HepG2 (cell line): ENCODE measurements at regions not wholly inside any gene's neighbourhood (a gene's known extent, or its start where the extent isn't known, plus 50 kb on each side); places are given as distances from the start of the nearest gene placed in this dataset.

Experiments used
- ADNP ChIP-seq: sonication (generic); formaldehyde crosslinking; IDR thresholded peaks from 2 replicates; pipeline ENCODE4 v1.4.0; 2020; ENCODE audit warnings: missing genetic modification reagents
- ATAD3A ChIP-seq: sonication (generic); formaldehyde crosslinking; IDR thresholded peaks from 2 replicates; pipeline ENCODE4 v1.4.0; 2020; ENCODE audit warnings: missing genetic modification reagents
- ATM ChIP-seq: fragments of 450-650 bp; IDR thresholded peaks from 2 replicates; pipeline ENCODE4 v1.7.1; 2017; ENCODE audit warnings: mild to moderate bottlenecking, borderline replicate concordance
- BATF2 ChIP-seq: sonication (generic); formaldehyde crosslinking; IDR thresholded peaks from 2 replicates; pipeline ENCODE4 v1.8.0; 2022; ENCODE audit warnings: mild to moderate bottlenecking, missing genetic modification reagents, moderate library complexity
- CC2D1A ChIP-seq: sonication (generic); formaldehyde crosslinking; IDR thresholded peaks from 2 replicates; pipeline ENCODE4 v1.8.1; 2023; ENCODE audit warnings: mild to moderate bottlenecking, missing genetic modification reagents
- CCAR2 ChIP-seq: fragments of 200-400 bp; formaldehyde crosslinking; optimal IDR thresholded peaks from 2 replicates; pipeline ENCODE3; 2018; ENCODE audit warnings: low read depth, mild to moderate bottlenecking, low read length, moderate library complexity
- E2F5 ChIP-seq: sonication (generic); formaldehyde crosslinking; conservative IDR thresholded peaks from 2 replicates; pipeline ENCODE4 v1.4.0; 2020; ENCODE audit warnings: missing genetic modification reagents
- EEA1 ChIP-seq: sonication (generic); formaldehyde crosslinking; IDR thresholded peaks from 2 replicates; pipeline ENCODE4 v1.5.1; 2020; ENCODE audit warnings: mild to moderate bottlenecking, missing genetic modification reagents, borderline replicate concordance
- ESRRA ChIP-seq: sonication (generic); formaldehyde crosslinking; IDR thresholded peaks from 2 replicates; pipeline ENCODE4 v1.5.1; 2020; ENCODE audit warnings: mild to moderate bottlenecking, low read depth, missing genetic modification reagents
- IKZF1 ChIP-seq: fragments of 450-650 bp; IDR thresholded peaks from 2 replicates; pipeline ENCODE4 v1.7.1; 2016
- IKZF4 ChIP-seq: sonication (generic); formaldehyde crosslinking; IDR thresholded peaks from 2 replicates; pipeline ENCODE4 v1.5.1; 2020; ENCODE audit warnings: borderline replicate concordance, mild to moderate bottlenecking, low read depth, missing genetic modification reagents; ENCODE audit errors: not compliant biosample characterization
- MAFF ChIP-seq: IDR thresholded peaks from 2 replicates; pipeline ENCODE4 v1.6.1; 2011; ENCODE audit warnings: low read depth, low read length, improper control_type of control experiment
- NPAS2 ChIP-seq: sonication (generic); formaldehyde crosslinking; IDR thresholded peaks from 2 replicates; pipeline ENCODE4 v1.8.0; 2022; ENCODE audit warnings: mild to moderate bottlenecking, missing genetic modification reagents, borderline replicate concordance
- RARG ChIP-seq: sonication (generic); formaldehyde crosslinking; IDR thresholded peaks from 2 replicates; pipeline ENCODE4 v1.4.0; 2020; ENCODE audit warnings: low read depth, mild to moderate bottlenecking, missing genetic modification reagents
- SOX6 ChIP-seq, 2 experiments: fragments of 450-650 bp in 1 of 2; sonication (generic) in 1 of 2; formaldehyde crosslinking in 1 of 2; IDR thresholded peaks; 2 replicates each; pipeline versions ENCODE4 v1.4.0 to v1.6.1; 2017 to 2020; ENCODE audit warnings: antibody characterized with exemption in 1 of 2, mild to moderate bottlenecking in 1 of 2, missing genetic modification reagents in 1 of 2
- ZFP62 ChIP-seq: sonication (generic); formaldehyde crosslinking; IDR thresholded peaks from 2 replicates; pipeline ENCODE4 v1.4.0; 2020; ENCODE audit warnings: missing genetic modification reagents
- ZFY ChIP-seq: sonication (generic); formaldehyde crosslinking; IDR thresholded peaks from 2 replicates; pipeline ENCODE4 v1.4.0; 2020; ENCODE audit warnings: missing genetic modification reagents
- ZNF10 ChIP-seq: sonication (generic); formaldehyde crosslinking; IDR thresholded peaks from 2 replicates; pipeline ENCODE4 v1.4.0; 2020; ENCODE audit warnings: mild to moderate bottlenecking, low read depth, missing genetic modification reagents, borderline replicate concordance
- ZNF333 ChIP-seq: sonication (generic); formaldehyde crosslinking; IDR thresholded peaks from 2 replicates; pipeline ENCODE4 v1.4.0; 2020; ENCODE audit warnings: mild to moderate bottlenecking, missing genetic modification reagents, borderline replicate concordance
- ZNF414 ChIP-seq: sonication (generic); formaldehyde crosslinking; IDR thresholded peaks from 2 replicates; pipeline ENCODE4 v1.5.0; 2020; ENCODE audit warnings: missing genetic modification reagents
- ZNF468 ChIP-seq: sonication (generic); formaldehyde crosslinking; IDR thresholded peaks from 2 replicates; pipeline ENCODE4 v1.8.0; 2022; ENCODE audit warnings: mild to moderate bottlenecking, moderate library complexity, missing genetic modification reagents
- ZNF546 ChIP-seq: sonication (generic); formaldehyde crosslinking; conservative IDR thresholded peaks from 2 replicates; pipeline ENCODE4 v1.8.1; 2023; ENCODE audit warnings: mild to moderate bottlenecking, missing genetic modification reagents
- ZNF550 ChIP-seq: sonication (generic); formaldehyde crosslinking; IDR thresholded peaks from 2 replicates; pipeline ENCODE4 v1.4.0; 2020; ENCODE audit warnings: mild to moderate bottlenecking, missing genetic modification reagents, borderline replicate concordance
- ZNF768 ChIP-seq: sonication (generic); formaldehyde crosslinking; IDR thresholded peaks from 2 replicates; pipeline ENCODE4 v1.4.0; 2020; ENCODE audit warnings: missing genetic modification reagents
- ZNF784 ChIP-seq: sonication (generic); formaldehyde crosslinking; IDR thresholded peaks from 2 replicates; pipeline ENCODE4 v1.5.1; 2020; ENCODE audit warnings: missing genetic modification reagents, mild to moderate bottlenecking, borderline replicate concordance
- ZNF883 ChIP-seq: sonication (generic); formaldehyde crosslinking; IDR thresholded peaks from 2 replicates; pipeline ENCODE4 v1.5.1; 2020; ENCODE audit warnings: mild to moderate bottlenecking, missing genetic modification reagents; ENCODE audit errors: not compliant biosample characterization
- TF ChIP-seq, protein P1 (sequence below): sonication (generic); formaldehyde crosslinking; IDR thresholded peaks from 2 replicates; pipeline ENCODE4 v1.5.1; 2020; ENCODE audit warnings: missing genetic modification reagents, mild to moderate bottlenecking, borderline replicate concordance

DNA sequence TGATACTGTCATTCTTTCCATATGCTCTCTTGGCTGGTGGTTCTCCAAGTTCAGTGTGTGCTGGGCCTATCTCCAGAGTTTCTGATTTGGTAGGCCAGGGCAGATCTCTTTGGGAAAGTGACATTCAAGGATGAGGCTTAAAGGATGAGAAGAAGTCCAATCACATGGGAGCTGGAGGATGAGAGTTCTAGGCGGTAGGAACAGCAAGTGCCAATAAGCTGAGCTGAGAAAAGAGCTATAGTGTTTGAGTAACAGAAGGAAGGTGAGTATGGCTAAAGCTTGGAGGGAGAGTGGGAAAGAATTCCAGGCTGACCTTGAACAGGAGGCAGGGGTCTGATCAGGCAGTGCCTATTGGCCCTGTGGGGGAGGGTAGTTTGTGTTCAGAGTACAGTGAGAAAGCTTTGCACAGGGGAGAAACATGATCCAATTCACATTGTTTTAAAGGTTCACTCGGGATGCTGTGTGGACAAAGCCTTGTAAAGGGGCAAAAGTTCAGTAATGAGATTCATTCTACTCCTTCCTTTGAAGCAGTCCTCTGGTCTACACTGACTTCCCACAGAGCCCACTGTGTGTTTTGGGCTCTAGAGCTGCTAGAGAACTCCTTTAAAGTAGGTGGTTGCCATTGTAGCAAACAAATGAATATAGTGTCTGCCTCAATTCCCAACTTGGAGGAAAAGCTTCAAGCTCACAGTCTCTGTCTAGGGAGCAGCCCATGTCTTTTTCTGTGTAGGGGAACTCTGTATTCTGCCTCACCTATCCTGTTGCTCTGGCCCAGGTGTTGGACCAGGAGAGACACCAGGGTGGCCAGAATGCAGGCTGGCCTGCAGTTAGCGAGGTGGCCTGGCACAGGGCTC, 81.8 kb downstream of the FASTKD2 start (continued):
- TF ChIP-seq IKZF4 (no peak), ZFY (CRISPR knock-in tag) (peak; percentile 56), MAFF (no peak), CC2D1A (CRISPR knock-in tag) (no peak), ZNF883 (no peak), ADNP (CRISPR knock-in tag) (peak; percentile 11; the same call in 1 of the 2 replicates), SOX6 (IDR thresholded peaks at IDR 0.05) (no peak), SOX6 (CRISPR knock-in tag; IDR thresholded peaks at IDR 0.05) (peak; percentile 100), ZNF10 (CRISPR knock-in tag) (no peak), ZNF546 (CRISPR knock-in tag) (no peak), E2F5 (CRISPR knock-in tag) (no peak), BATF2 (no peak), CCAR2 (no peak), ZNF550 (CRISPR knock-in tag) (no peak), NPAS2 (CRISPR knock-in tag) (no peak), RARG (no peak), ESRRA (CRISPR knock-in tag) (peak; percentile 76; the same call in 1 of the 2 replicates), ZNF784 (CRISPR knock-in tag) (no peak), ZFP62 (CRISPR knock-in tag) (no peak), ZNF333 (CRISPR knock-in tag) (no peak), ATAD3A (CRISPR knock-in tag) (no peak), ZNF468 (CRISPR knock-in tag) (no peak), EEA1 (CRISPR knock-in tag) (no peak), ZNF768 (no peak), IKZF1 (no peak), ZNF414 (peak; percentile 68; the same call in 1 of the 2 replicates), ATM (no peak)
- TF ChIP-seq, protein P1, sequence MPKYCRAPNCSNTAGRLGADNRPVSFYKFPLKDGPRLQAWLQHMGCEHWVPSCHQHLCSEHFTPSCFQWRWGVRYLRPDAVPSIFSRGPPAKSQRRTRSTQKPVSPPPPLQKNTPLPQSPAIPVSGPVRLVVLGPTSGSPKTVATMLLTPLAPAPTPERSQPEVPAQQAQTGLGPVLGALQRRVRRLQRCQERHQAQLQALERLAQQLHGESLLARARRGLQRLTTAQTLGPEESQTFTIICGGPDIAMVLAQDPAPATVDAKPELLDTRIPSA: no peak
